ENCODE measurements at regions not wholly inside any gene's neighbourhood (a gene's known extent, or its start where the extent isn't known, plus 50 kb on each side); places are given as distances from the start of the nearest gene placed in this dataset.

- Histone ChIP-seq H3K4me2 (ENCODE audit: control insufficient read depth, insufficient read depth) (no peak overlapping the region), H3K27me3 (replicated peaks in 1 of 2; ENCODE audit: control insufficient read depth in 2 of 2, insufficient read depth in 2 of 2, low read length in 1 of 2) (no peaks in the 10 kb centered on the region), H3K4me3 (no peak overlapping the region), H3K36me3 (ENCODE audit: control insufficient read depth in 2 of 2, insufficient read depth in 2 of 2, low read length in 1 of 2) (no peaks in the 10 kb centered on the region), H4K20me1 (ENCODE audit: control insufficient read depth, insufficient read depth) (no peaks in the 10 kb centered on the region), H3K27ac (ENCODE audit: control insufficient read depth, insufficient read depth) (no peak overlapping the region), H2AFZ (ENCODE audit: control insufficient read depth, low read depth, low read length) (no peak overlapping the region), H3K79me2 (ENCODE audit: control insufficient read depth, insufficient read depth, low read length) (no peaks in the 10 kb centered on the region), H3K9ac (ENCODE audit: control insufficient read depth, insufficient read depth, low read length) (no peak overlapping the region), H3K9me3 (replicated peaks; ENCODE audit: control insufficient read depth, insufficient read depth, low read length) (no peaks in the 10 kb centered on the region), H3K4me1 (ENCODE audit: control insufficient read depth, insufficient read depth, low read length) (no peaks in the 10 kb centered on the region)
- intact Hi-C loops (cut with micrococcal nuclease; ENCODE audit: unreplicated experiment) (no loop called here), in situ Hi-C loops (cut with MboI) (no loop called here)
- 2% methylated on average over 3 of the region's 3 CpGs for WGBS (ENCODE audit: insufficient coverage, insufficient replicate concordance, low lambda C conversion rate, missing lambda C conversion rate)
- DNase-seq (ENCODE audit: low read depth, low spot score) = no peak
- TF ChIP-seq RBBP5 (conservative IDR thresholded peaks at IDR 0.05) (no peak), GATAD2B (conservative IDR thresholded peaks at IDR 0.05; ENCODE audit: low read depth) (no peak), NKRF (conservative IDR thresholded peaks at IDR 0.05) (no peak), E4F1 (IDR thresholded peaks at IDR 0.05; ENCODE audit: borderline replicate concordance, partially characterized antibody) (no peak), BACH1 (IDR thresholded peaks at IDR 0.05; ENCODE audit: borderline replicate concordance) (no peak), EGR1 (IDR thresholded peaks at IDR 0.05; ENCODE audit: borderline replicate concordance in 1 of 2, low read depth in 2 of 2, low read length in 2 of 2) (no peak), BCL11A (IDR thresholded peaks at IDR 0.05; ENCODE audit: low read depth, low read length) (no peak)
- no TSS peak for BruUV-seq (replicated peaks)
- ChIA-PET CTCF (no interaction called here), SMC1A (ENCODE audit: uncharacterized antibody, unreplicated experiment) (no interaction called here), RAD21 (ENCODE audit: unreplicated experiment) (no interaction called here), POLR2A (no interaction called here)
- no peak for ATAC-seq
- no peak for FAIRE-seq
Measured at GRCh38 chr12:126316411-126316810, 1251.2 kb downstream of the AACS start.
